Kidney epithelial cell (primary cell): ENCODE measurements at regions not wholly inside any gene's neighbourhood (a gene's known extent, or its start where the extent isn't known, plus 50 kb on each side); places are given as distances from the start of the nearest gene placed in this dataset.

ENCODE experiments used
- DNase-seq: peaks from one replicate; pipeline ENCODE4 v3.0.0-alpha.2; 2010; ENCODE audit warnings: low read depth
- H3K27me3 ChIP-seq: 2 replicates; pipeline ENCODE4 v1.6.0; 2011; ENCODE audit warnings: low read length; ENCODE audit not compliant: control insufficient read depth, insufficient read depth
- H3K36me3 ChIP-seq: 2 replicates; pipeline ENCODE4 v1.5.1; 2011; ENCODE audit warnings: low read length; ENCODE audit not compliant: control insufficient read depth, insufficient read depth
- H3K4me3 ChIP-seq: 2 replicates; pipeline ENCODE4 v1.5.1; 2011; ENCODE audit warnings: low read depth, mild to moderate bottlenecking, control low read depth, low read length
- CTCF ChIP-seq: IDR thresholded peaks from 2 replicates; pipeline ENCODE4 v1.5.1; 2011; ENCODE audit warnings: mild to moderate bottlenecking, moderate library complexity, low read length, control low read depth, inconsistent platforms; ENCODE audit not compliant: insufficient read depth, poor library complexity, severe bottlenecking

- TF ChIP-seq CTCF = no peak
- Histone ChIP-seq H3K36me3 (no peaks in the 10 kb centered on the region), H3K27me3 (no peaks in the 10 kb centered on the region), H3K4me3 (no peak overlapping the region)
- no peak for DNase-seq
Observed at GRCh38 chr12:95415451-95415850, 58.5 kb upstream of the METAP2 start.

DNA sequence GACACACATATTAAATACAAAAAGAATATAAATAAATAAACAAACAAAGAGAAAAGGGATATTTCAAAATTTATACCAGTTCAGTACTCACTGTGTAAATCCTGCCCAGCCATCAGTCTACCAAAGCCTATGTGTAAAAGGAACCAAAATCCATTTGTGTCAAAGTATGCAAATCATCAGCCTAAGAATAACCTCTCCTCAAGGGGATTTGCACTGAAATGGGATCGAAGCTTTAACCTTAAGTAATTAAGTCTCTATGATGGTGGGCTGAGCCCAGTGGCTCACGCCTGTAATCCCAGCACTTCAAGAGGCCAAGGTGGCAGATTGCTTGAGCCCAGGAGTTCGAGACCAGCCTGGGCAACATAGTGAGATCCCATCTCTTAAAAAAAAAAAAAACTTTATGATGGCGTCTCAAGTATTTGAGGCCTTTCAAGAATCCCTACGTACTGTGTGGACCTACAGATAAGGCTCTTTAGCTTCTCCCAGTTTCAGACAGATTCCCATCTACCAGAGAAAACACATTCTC, 57.8 kb upstream of the METAP2 start:
- H3K4me3 ChIP-seq = no peak overlapping the region
- no peak for DNase-seq
- TF ChIP-seq CTCF = no peak
- H3K36me3 ChIP-seq = no peaks in the 10 kb centered on the region
- H3K27me3 ChIP-seq = no peaks in the 10 kb centered on the region

GRCh38 chr12:95417372-95417771, 56.6 kb upstream of the METAP2 start:
- Histone ChIP-seq H3K36me3 (no peaks in the 10 kb centered on the region), H3K27me3 (no peaks in the 10 kb centered on the region), H3K4me3 (no peak overlapping the region)
- no peak for DNase-seq
- no peak for TF ChIP-seq CTCF

DNA sequence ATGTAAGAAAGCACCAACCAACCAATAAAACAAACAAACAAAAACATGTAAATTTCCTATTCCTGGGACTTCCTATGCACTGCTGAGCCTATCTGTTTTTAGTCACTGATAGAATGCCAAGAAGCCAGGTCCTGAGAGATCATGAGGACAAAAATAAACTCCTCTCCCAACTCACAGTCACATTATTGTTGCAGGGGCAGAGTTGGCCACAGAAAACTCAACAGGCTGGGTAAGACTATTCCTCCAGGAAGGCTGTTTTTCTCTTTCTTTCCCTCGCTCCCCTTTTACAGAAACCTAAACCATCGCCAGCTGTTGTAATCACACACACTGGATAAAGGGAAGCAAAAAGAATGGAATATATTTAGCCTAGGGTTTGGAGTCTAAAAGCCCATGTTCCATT, 55.8 kb upstream of the METAP2 start:
- DNase-seq = no peak

More for the DNA sequence above, 55.8 kb upstream of the METAP2 start:
- TF ChIP-seq CTCF = no peak
- no peaks in the 10 kb centered on the region for H3K27me3 ChIP-seq
- H3K4me3 ChIP-seq = no peak overlapping the region
- no peaks in the 10 kb centered on the region for H3K36me3 ChIP-seq
